IMR-90 (cell line): ENCODE measurements at regions not wholly inside any gene's neighbourhood (a gene's known extent, or its start where the extent isn't known, plus 50 kb on each side); places are given as distances from the start of the nearest gene placed in this dataset.

Source experiments
- ATAC-seq: fragments of 200-7000 bp; cut with Tn5 transposase; 2 replicates; pipeline ENCODE4 v1.9.1; 2020; ENCODE audit warnings: low read depth, mild to moderate bottlenecking, moderate library complexity
- BruUV-seq: library from RNA; stranded (reverse); fragments of 400-500 nt; replicated peaks from 2 replicates; lab custom pipeline; 2021; lab: Mats Ljungman, UMichigan
- CTCF ChIA-PET: fragments of 300-600 bp; formaldehyde crosslinking; extraction: SDS; loops from one replicate; lab custom pipeline; 2021; ENCODE audit warnings: antibody characterized with exemption; lab: Yijun Ruan, JAX
- POLR2A ChIA-PET: fragments of 300-600 bp; sonication (Branson Sonifier 250); formaldehyde crosslinking; loops from one replicate; lab custom pipeline; 2022; ENCODE audit warnings: antibody characterized with exemption; ENCODE audit not compliant: unreplicated experiment; lab: Charles Lee
- DNase-seq: peaks from one replicate; pipeline ENCODE4 v3.0.0; 2013
- H2AFZ ChIP-seq: replicated peaks from 2 replicates; pipeline ENCODE3; 2013; ENCODE audit warnings: low read length, mild to moderate bottlenecking; ENCODE audit not compliant: poor library complexity
- H2AK5ac ChIP-seq: 2 replicates; pipeline ENCODE4 v1.6.1; 2013; ENCODE audit warnings: low read depth, low read length, inconsistent platforms
- H2AK9ac ChIP-seq: replicated peaks from 2 replicates; pipeline ENCODE3; 2013; ENCODE audit warnings: mild to moderate bottlenecking, low read depth, low read length, moderate library complexity; ENCODE audit not compliant: poor library complexity
- H2BK120ac ChIP-seq: 2 replicates; pipeline ENCODE4 v1.6.1; 2013; ENCODE audit warnings: low read depth, low read length, inconsistent platforms
- H2BK15ac ChIP-seq: 3 replicates; pipeline ENCODE4 v1.6.1; 2013; ENCODE audit warnings: low read depth, low read length, inconsistent platforms
- H2BK20ac ChIP-seq: 2 replicates; pipeline ENCODE4 v1.6.1; 2013; ENCODE audit warnings: low read depth, mild to moderate bottlenecking, inconsistent platforms, low read length, moderate library complexity
- H2BK5ac ChIP-seq: 2 replicates; pipeline ENCODE4 v1.6.1; 2013; ENCODE audit warnings: mild to moderate bottlenecking, low read depth, low read length, inconsistent platforms; ENCODE audit not compliant: poor library complexity, severe bottlenecking
- H3K14ac ChIP-seq: replicated peaks from 2 replicates; pipeline ENCODE4 v1.6.1; 2013; ENCODE audit warnings: low read depth, low read length, inconsistent platforms
- H3K18ac ChIP-seq: 2 replicates; pipeline ENCODE4 v1.6.1; 2013; ENCODE audit warnings: low read depth, low read length, control low read depth
- H3K23ac ChIP-seq: 2 replicates; pipeline ENCODE4 v1.6.1; 2013; ENCODE audit warnings: low read depth, low read length, inconsistent platforms
- H3K27ac ChIP-seq: 2 replicates; pipeline ENCODE4 v1.5.1; 2013; ENCODE audit warnings: mild to moderate bottlenecking, control low read depth, low read length; ENCODE audit not compliant: insufficient read depth
- H3K27me3 ChIP-seq: 2 replicates; pipeline ENCODE4 v1.6.1; 2013; ENCODE audit warnings: low read length; ENCODE audit not compliant: control insufficient read depth, insufficient read depth
- H3K36me3 ChIP-seq: 2 replicates; pipeline ENCODE4 v1.6.1; 2013; ENCODE audit warnings: low read length, mixed read lengths; ENCODE audit not compliant: control insufficient read depth, insufficient read depth
- H3K4ac ChIP-seq: 2 replicates; pipeline ENCODE4 v1.6.1; 2013; ENCODE audit warnings: low read depth, low read length, inconsistent platforms
- H3K4me1 ChIP-seq: 2 replicates; pipeline ENCODE4 v1.6.1; 2013; ENCODE audit warnings: low read length, mixed read lengths; ENCODE audit not compliant: control insufficient read depth, insufficient read depth
- H3K4me2 ChIP-seq: 2 replicates; pipeline ENCODE4 v1.6.1; 2013; ENCODE audit warnings: low read depth, mild to moderate bottlenecking, control low read depth, low read length, moderate library complexity
- H3K4me3 ChIP-seq: 2 replicates; pipeline ENCODE4 v1.5.1; 2013; ENCODE audit warnings: low read depth, mild to moderate bottlenecking, control low read depth, low read length, moderate library complexity; ENCODE audit not compliant: insufficient read depth
- H3K56ac ChIP-seq: 2 replicates; pipeline ENCODE4 v1.6.1; 2013; ENCODE audit warnings: low read length, inconsistent platforms; ENCODE audit not compliant: insufficient read depth; ENCODE audit errors: extremely low read depth
- H3K79me1 ChIP-seq, 2 experiments: 2 replicates each; pipeline ENCODE4 v1.6.1; 2013; ENCODE audit warnings: low read length in 2 of 2, inconsistent platforms in 1 of 2, low read depth in 1 of 2
- H3K9ac ChIP-seq: 2 replicates; pipeline ENCODE4 v1.6.1; 2013; ENCODE audit warnings: low read depth, low read length, control low read depth
- H3K9me1 ChIP-seq: 2 replicates; pipeline ENCODE4 v1.6.1; 2013; ENCODE audit warnings: low read length, inconsistent platforms; ENCODE audit not compliant: insufficient read depth
- H3K9me3 ChIP-seq: 2 replicates; pipeline ENCODE4 v1.6.1; 2013; ENCODE audit warnings: low read length; ENCODE audit not compliant: control insufficient read depth, insufficient read depth
- H4K20me1 ChIP-seq: 2 replicates; pipeline ENCODE4 v1.6.1; 2013; ENCODE audit warnings: low read length, inconsistent platforms; ENCODE audit not compliant: insufficient read depth
- H4K5ac ChIP-seq: 2 replicates; pipeline ENCODE4 v1.6.1; 2013; ENCODE audit warnings: mild to moderate bottlenecking, low read depth, low read length, control low read depth
- H4K8ac ChIP-seq, 2 experiments: 2 replicates each; pipeline ENCODE4 v1.6.1; 2013; ENCODE audit warnings: low read depth in 2 of 2, low read length in 2 of 2, control low read depth in 1 of 2, inconsistent platforms in 1 of 2
- H4K91ac ChIP-seq: 2 replicates; pipeline ENCODE4 v1.6.1; 2013; ENCODE audit warnings: low read depth, low read length, inconsistent platforms; ENCODE audit not compliant: insufficient read depth
- BHLHE40 ChIP-seq: fragments of 150-350 bp; IDR thresholded peaks from 2 replicates; pipeline ENCODE4 v1.6.1; 2016; ENCODE audit warnings: mild to moderate bottlenecking, low read depth, low read length
- CHD1 ChIP-seq: IDR thresholded peaks from 2 replicates; pipeline ENCODE4 v1.6.1; 2012; ENCODE audit warnings: low read depth, low read length, improper control_type of control experiment
- FOS ChIP-seq: fragments of 150-350 bp; IDR thresholded peaks from 2 replicates; pipeline ENCODE4 v1.6.1; 2016; ENCODE audit warnings: low read depth, low read length
- MAFK ChIP-seq: IDR thresholded peaks from 2 replicates; pipeline ENCODE4 v1.6.1; 2012; ENCODE audit warnings: low read depth, low read length, improper control_type of control experiment
- MAZ ChIP-seq: IDR thresholded peaks from 2 replicates; pipeline ENCODE4 v1.6.1; 2012; ENCODE audit warnings: low read depth, mild to moderate bottlenecking, low read length, improper control_type of control experiment, moderate library complexity, borderline replicate concordance
- MXI1 ChIP-seq: IDR thresholded peaks from 2 replicates; pipeline ENCODE4 v1.6.1; 2012; ENCODE audit warnings: low read depth, mild to moderate bottlenecking, low read length, moderate library complexity, borderline replicate concordance
- NFE2L2 ChIP-seq: fragments of 150-350 bp; IDR thresholded peaks from 2 replicates; pipeline ENCODE4 v1.6.1; 2016; ENCODE audit warnings: low read depth, mild to moderate bottlenecking, low read length
- POLR2A ChIP-seq: IDR thresholded peaks from 2 replicates; pipeline ENCODE4 v1.6.1; 2012; ENCODE audit warnings: mild to moderate bottlenecking, low read depth, low read length
- RAD21 ChIP-seq: IDR thresholded peaks from 2 replicates; pipeline ENCODE4 v1.6.1; 2012; ENCODE audit warnings: low read length, improper control_type of control experiment
- RCOR1 ChIP-seq: IDR thresholded peaks from 2 replicates; pipeline ENCODE4 v1.6.1; 2012; ENCODE audit warnings: mild to moderate bottlenecking, low read length, improper control_type of control experiment; ENCODE audit not compliant: insufficient replicate concordance
- RFX5 ChIP-seq: IDR thresholded peaks from 2 replicates; pipeline ENCODE4 v1.8.0; 2012; ENCODE audit warnings: low read depth, mild to moderate bottlenecking, low read length, moderate library complexity
- SMC3 ChIP-seq: fragments of 150-350 bp; IDR thresholded peaks from 2 replicates; pipeline ENCODE4 v1.6.1; 2016; ENCODE audit warnings: low read depth, mild to moderate bottlenecking, antibody characterized with exemption, low read length, moderate library complexity
- WGBS, 2 experiments: methylation state at CpG; one replicate each; pipeline versions ENCODE4 v1.1.5 to v1.1.7; 2013; ENCODE audit warnings: missing lambda C conversion rate in 2 of 2; ENCODE audit not compliant: insufficient read length in 1 of 2; ENCODE audit errors: extremely low coverage in 2 of 2; 5-methylcytosine and 5-hydroxymethylcytosine counted together
- dilution Hi-C: fragments of 300-500 bp; cut with HindIII; formaldehyde crosslinking; loops from one replicate; pipeline ENCODE4 v1.14.3; 2018; ENCODE audit warnings: low sequenced_read_pairs; ENCODE audit not compliant: unreplicated experiment
- in situ Hi-C: fragments of 300-500 bp; cut with MboI; formaldehyde crosslinking; loops from 3 replicates; pipeline ENCODE4 v1.14.3; 2019; ENCODE audit warnings: low sequenced_read_pairs, inconsistent platforms, mixed read lengths
- intact Hi-C: fragments of 100-400 bp; cut with micrococcal nuclease; formaldehyde crosslinking; loops from 2 replicates; pipeline ENCODE4 v1.10.0; 2022
- TF ChIP-seq, protein P1 (sequence below): fragments of 150-350 bp; IDR thresholded peaks from 2 replicates; pipeline ENCODE4 v1.6.1; 2017; ENCODE audit warnings: mild to moderate bottlenecking, antibody characterized with exemption, low read length, low read depth
- TF ChIP-seq, protein P2 (sequence below): conservative IDR thresholded peaks from 2 replicates; pipeline ENCODE4 v1.5.1; 2012; ENCODE audit warnings: mild to moderate bottlenecking, low read depth, low read length, improper control_type of control experiment
- TF ChIP-seq, protein P3 (sequence below): fragments of 150-350 bp; IDR thresholded peaks from 2 replicates; pipeline ENCODE4 v1.6.1; 2016; ENCODE audit warnings: low read depth, mild to moderate bottlenecking, low read length, moderate library complexity, borderline replicate concordance

DNA sequence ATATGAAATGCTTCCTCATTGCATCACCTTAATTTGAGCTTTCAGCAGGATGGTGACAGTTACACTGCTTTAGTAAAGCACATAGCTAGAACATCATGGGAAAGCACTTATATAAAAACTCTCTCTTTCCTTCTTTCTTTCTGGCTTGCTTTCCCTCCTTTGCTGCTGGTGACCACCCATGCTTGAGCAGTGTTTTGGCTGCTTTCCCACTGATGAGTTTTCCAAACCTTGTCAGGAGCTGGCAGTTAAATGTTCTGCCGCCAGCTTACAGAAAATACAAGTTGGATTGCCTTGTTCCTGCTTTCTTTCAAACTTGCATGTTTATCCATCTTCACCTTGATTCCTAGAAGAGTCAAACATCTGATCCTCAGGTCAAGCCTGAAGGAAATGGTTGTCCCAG is 323.9 kb downstream of the FOXA2 start:
- Histone ChIP-seq H3K56ac (no peak overlapping the region), H3K79me1 (no peaks in the 10 kb centered on the region), H3K14ac (no peak overlapping the region), H3K18ac (no peak overlapping the region), H3K4me3 (no peak overlapping the region), H3K36me3 (no peaks in the 10 kb centered on the region), H4K8ac (no peak overlapping the region), H3K27me3 (no peaks in the 10 kb centered on the region), H3K4me1 (no peaks in the 10 kb centered on the region), H4K91ac (no peak overlapping the region), H3K4ac (no peak overlapping the region), H3K23ac (no peak overlapping the region), H2BK15ac (no peak overlapping the region), H4K20me1 (no peaks in the 10 kb centered on the region), H3K9me3 (no peaks in the 10 kb centered on the region; the same call in 1 of the 2 replicates), H2AFZ (no peak overlapping the region), H3K9ac (no peak overlapping the region), H4K5ac (no peak overlapping the region), H3K9me1 (no peaks in the 10 kb centered on the region), H2AK5ac (no peak overlapping the region), H3K27ac (no peak overlapping the region), H3K4me2 (no peak overlapping the region), H2BK120ac (no peak overlapping the region), H2BK20ac (no peak overlapping the region), H2AK9ac (no peak overlapping the region), H2BK5ac (no peak overlapping the region)
- no peak for DNase-seq
- BruUV-seq = no TSS peak
- dilution Hi-C loops = no loop called here
- no peak for TF ChIP-seq NFE2L2
- no peak for TF ChIP-seq BHLHE40
- TF ChIP-seq CHD1 = no peak
- TF ChIP-seq, protein P1, sequence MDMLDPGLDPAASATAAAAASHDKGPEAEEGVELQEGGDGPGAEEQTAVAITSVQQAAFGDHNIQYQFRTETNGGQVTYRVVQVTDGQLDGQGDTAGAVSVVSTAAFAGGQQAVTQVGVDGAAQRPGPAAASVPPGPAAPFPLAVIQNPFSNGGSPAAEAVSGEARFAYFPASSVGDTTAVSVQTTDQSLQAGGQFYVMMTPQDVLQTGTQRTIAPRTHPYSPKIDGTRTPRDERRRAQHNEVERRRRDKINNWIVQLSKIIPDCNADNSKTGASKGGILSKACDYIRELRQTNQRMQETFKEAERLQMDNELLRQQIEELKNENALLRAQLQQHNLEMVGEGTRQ = no peak
- TF ChIP-seq MXI1 = no peak
- TF ChIP-seq RCOR1 = no peak
- no peak for TF ChIP-seq RAD21
- TF ChIP-seq MAZ = no peak
- no peak for TF ChIP-seq MAFK
- TF ChIP-seq, protein P2, sequence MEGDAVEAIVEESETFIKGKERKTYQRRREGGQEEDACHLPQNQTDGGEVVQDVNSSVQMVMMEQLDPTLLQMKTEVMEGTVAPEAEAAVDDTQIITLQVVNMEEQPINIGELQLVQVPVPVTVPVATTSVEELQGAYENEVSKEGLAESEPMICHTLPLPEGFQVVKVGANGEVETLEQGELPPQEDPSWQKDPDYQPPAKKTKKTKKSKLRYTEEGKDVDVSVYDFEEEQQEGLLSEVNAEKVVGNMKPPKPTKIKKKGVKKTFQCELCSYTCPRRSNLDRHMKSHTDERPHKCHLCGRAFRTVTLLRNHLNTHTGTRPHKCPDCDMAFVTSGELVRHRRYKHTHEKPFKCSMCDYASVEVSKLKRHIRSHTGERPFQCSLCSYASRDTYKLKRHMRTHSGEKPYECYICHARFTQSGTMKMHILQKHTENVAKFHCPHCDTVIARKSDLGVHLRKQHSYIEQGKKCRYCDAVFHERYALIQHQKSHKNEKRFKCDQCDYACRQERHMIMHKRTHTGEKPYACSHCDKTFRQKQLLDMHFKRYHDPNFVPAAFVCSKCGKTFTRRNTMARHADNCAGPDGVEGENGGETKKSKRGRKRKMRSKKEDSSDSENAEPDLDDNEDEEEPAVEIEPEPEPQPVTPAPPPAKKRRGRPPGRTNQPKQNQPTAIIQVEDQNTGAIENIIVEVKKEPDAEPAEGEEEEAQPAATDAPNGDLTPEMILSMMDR = no peak
- TF ChIP-seq POLR2A = no peak
- no peak for TF ChIP-seq RFX5
- no peak for TF ChIP-seq SMC3
- TF ChIP-seq, protein P3, sequence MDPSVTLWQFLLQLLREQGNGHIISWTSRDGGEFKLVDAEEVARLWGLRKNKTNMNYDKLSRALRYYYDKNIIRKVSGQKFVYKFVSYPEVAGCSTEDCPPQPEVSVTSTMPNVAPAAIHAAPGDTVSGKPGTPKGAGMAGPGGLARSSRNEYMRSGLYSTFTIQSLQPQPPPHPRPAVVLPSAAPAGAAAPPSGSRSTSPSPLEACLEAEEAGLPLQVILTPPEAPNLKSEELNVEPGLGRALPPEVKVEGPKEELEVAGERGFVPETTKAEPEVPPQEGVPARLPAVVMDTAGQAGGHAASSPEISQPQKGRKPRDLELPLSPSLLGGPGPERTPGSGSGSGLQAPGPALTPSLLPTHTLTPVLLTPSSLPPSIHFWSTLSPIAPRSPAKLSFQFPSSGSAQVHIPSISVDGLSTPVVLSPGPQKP = no peak
- no peak for TF ChIP-seq FOS
- POLR2A ChIA-PET = no interaction called here
- ATAC-seq = no peak
- CTCF ChIA-PET = no interaction called here
- in situ Hi-C loops = no loop called here
- WGBS, 2 experiments = no CpG with 5 or more reads among the region's 1 CpG
- intact Hi-C loops = no loop called here
